ENCODE measurements at regions not wholly inside any gene's neighbourhood (a gene's known extent, or its start where the extent isn't known, plus 50 kb on each side); places are given as distances from the start of the nearest gene placed in this dataset.

DNA sequence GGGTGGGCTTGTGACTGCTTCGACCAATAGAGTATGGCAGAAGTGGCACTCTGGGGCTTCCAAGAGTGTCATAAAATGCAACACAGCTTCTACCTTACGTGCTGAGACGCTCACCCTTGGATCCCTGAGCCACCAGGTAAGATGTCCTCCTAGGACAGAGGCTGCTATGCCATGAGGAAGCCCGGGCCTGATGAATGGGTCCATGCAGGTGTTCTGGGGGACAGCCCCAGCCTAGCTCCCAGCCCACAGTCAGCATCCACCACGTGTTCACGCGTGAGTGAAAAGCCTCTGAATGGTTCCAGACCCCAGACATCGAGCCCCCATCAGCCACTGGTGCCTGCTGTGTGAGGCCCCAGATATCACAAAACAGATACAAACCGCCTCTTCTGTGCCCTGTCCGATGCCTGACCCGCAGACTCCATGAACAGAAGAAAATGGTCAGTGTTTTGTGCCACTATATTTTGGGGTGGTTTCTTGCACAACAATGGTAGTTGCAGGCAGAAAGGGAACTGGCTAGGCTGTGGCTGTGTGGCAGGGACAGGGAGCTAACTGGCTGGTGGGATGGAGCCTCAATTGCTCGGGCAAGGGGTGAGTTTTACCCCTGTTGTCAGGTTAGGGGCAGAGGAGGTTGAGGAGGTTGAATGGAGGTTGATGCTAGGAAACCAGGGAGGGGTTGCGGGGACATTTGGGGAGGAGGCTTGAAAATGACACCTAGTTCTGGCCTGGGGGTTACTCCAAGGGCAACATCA, 92.2 kb downstream of the LINGO1 start:
- no peak for DNase-seq (ENCODE audit: low spot score)

DNA sequence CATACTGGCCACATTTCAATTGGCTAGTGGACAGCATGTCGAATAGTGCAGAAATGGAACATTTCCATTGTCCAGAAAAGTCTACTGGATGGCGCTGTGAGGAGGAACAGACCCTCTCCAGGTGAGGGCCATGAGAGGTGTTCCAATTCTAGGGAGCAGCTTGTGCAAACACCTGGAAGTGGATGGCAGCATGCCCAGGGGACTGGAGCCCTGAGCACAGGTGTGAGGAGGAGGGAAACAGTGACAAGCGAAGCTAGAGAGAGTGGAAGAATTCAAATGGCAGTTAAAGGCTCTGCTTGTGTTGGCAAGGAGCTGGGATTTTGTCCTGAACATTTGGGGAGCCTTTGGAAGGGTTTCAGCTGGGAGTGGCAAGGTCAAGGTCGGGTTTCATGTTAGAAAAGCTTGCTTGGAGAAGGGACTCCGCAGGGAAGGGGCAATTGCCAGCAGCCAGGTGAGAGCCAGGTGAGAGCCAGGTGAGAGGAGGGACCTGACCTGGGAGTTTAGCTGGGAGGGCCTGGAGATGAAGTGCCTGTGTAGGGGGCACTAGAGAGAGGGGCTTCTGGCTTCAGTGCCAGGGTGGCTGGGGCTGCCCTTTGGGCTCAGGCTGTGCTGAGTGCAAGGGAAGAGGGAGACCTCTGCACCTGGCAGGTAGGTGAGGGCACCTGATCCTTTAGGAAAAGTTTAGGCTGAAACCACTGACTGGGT, 93.8 kb downstream of the LINGO1 start:
- no peak for DNase-seq (ENCODE audit: low spot score)

DNA sequence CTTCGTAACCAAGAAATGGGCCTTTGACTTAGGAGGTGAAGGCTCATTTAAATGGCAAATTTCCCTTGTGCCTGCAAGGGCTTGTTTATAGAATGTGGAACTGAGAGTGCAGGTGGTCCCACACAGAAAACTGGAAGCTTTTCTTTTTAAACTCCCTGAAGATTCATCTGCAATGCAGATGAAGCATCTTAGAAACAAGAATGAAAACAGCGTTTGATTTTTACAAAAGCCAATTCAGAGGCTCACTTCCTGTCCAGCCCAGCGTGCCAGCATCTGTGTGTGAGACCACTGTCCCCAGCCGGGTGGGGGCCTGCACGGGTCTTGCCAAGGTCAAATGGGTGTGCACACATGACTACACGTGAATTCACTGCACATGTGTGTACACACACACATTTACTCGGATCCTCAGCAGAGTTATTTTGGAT, 94.7 kb downstream of the LINGO1 start:
- no peak for DNase-seq (ENCODE audit: low spot score)

DNA sequence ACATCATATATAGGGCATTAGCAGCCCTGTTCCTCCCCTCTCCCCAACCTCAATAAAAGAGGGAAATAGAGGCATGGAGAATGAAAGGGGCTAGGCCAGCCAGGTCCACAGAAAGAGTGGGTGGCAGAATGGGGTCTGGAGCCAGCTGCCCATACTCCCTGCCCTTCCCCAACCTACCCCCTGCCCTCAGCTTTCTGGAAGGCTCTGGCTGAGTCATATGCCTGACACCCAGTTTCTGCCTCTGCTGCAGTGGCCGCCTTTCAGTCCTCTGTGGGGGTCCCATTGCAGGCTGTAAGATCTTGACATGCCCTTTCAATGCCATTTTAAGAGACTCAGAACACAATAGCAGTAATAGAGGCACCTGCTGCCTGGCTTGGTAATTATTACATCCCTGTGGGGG, 95.7 kb downstream of the LINGO1 start:
- no peak for DNase-seq (ENCODE audit: low spot score)

DNA sequence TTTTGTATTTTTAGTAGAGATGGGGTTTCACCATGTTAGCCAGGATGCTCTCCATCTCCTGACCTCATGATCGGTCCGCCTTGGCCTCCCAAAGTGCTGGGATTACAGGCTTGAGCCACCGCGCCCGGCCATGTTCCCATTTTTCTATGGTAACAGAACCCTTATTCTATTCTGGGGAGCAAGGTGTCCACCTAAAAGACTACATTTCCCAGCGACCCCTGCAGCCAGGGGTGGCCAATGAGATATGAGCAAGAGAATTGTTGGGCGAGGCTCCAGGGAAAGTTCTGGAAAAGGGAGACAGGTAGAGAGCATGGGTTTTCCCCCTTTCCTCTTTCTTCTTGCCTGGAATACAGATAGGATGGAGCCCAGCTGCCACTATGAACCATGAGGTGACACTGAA, 96.9 kb downstream of the LINGO1 start:
- no peak for DNase-seq (ENCODE audit: low spot score)
